Suprapubic skin (tissue), 4 donors: ENCODE measurements at regions not wholly inside any gene's neighbourhood (a gene's known extent, or its start where the extent isn't known, plus 50 kb on each side); places are given as distances from the start of the nearest gene placed in this dataset.

Experiments
- DNase-seq, 2 donors: peaks; one replicate each; pipeline ENCODE4 v3.0.0-alpha.2; 2019; ENCODE audit warnings: low spot score in 2 of 2
- H3K27ac ChIP-seq: fragments of 200-600 bp; sonication (generic); one replicate; pipeline ENCODE4 v1.5.1; 2019
- H3K27me3 ChIP-seq: fragments of 200-600 bp; sonication (generic); one replicate; pipeline ENCODE4 v1.5.1; 2019
- H3K36me3 ChIP-seq: fragments of 200-600 bp; sonication (generic); one replicate; pipeline ENCODE4 v1.5.1; 2019
- H3K4me1 ChIP-seq: fragments of 200-600 bp; sonication (generic); one replicate; pipeline ENCODE4 v1.5.1; 2019
- H3K4me3 ChIP-seq: fragments of 200-600 bp; sonication (generic); one replicate; pipeline ENCODE4 v1.5.1; 2019; ENCODE audit warnings: mild to moderate bottlenecking
- H3K9me3 ChIP-seq: fragments of 200-600 bp; sonication (generic); one replicate; pipeline ENCODE4 v1.5.1; 2019
- CTCF ChIP-seq, 2 donors: fragments of 200-600 bp in 1 of 2; fragments of 450-650 bp in 1 of 2; sonication (generic) in 1 of 2; IDR thresholded peaks; one replicate each; pipeline ENCODE4 v1.5.1; 2016 to 2019; ENCODE audit warnings: antibody characterized with exemption in 2 of 2, mild to moderate bottlenecking in 1 of 2, moderate library complexity in 1 of 2
- EP300 ChIP-seq: sonication (generic); formaldehyde crosslinking; IDR thresholded peaks from one replicate; pipeline ENCODE4 v1.6.1; 2017; ENCODE audit warnings: antibody characterized with exemption
- POLR2A ChIP-seq, 2 donors: fragments of 450-650 bp; IDR thresholded peaks; one replicate each; pipeline ENCODE4 v1.6.1; 2017; ENCODE audit warnings: antibody characterized with exemption in 2 of 2, mild to moderate bottlenecking in 2 of 2, moderate library complexity in 2 of 2
- POLR2AphosphoS5 ChIP-seq, 3 donors: sonication (generic); formaldehyde crosslinking; IDR thresholded peaks; one replicate each; pipeline ENCODE4 v1.6.1; 2017; ENCODE audit warnings: antibody characterized with exemption in 3 of 3
- WGBS: methylation state at CpG from one replicate; pipeline ENCODE4 v1.1.5; 2018; 5-methylcytosine and 5-hydroxymethylcytosine counted together

DNA sequence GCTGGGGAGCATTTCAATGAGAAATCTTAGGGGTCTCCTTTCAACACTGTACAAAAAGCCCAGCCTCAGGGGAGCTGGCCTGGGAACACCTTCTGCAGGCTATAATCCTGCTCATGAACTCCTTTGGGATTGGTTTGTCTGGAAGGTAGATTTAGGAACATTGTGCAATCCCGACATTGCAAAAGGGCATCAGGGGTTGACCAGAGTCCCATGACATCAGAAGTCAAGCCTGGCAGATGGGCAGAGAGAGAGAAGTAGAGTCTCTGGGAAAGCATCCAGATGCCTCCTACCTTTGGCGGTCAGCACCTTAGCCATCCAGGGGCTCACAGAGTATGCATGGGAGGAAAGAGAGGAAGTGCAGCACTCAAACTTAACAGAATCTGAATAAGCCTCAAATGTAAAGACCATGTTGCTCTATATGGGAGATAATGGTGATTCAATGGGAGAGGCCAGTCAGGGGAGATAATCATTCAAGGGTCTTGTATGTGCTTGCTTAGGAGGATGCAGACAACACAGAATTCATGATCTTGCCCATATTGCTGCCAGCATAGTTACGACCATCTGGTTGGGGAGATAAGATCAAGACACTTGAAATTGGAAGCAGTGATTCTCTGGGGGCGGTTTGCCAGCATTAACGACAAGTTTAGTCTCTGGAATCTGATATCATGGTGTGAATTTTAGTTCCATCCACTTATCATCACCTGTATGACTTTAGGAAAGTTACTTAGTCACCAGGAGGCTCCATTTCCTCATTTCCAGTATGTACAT is 58.3 kb upstream of the UPP2 start:
- TF ChIP-seq CTCF (IDR thresholded peaks at IDR 0.05): no peak
- no peak for TF ChIP-seq EP300
- no peak for TF ChIP-seq POLR2AphosphoS5 (IDR thresholded peaks at IDR 0.05)
- no peak for TF ChIP-seq POLR2A (IDR thresholded peaks at IDR 0.05)
- H3K27ac ChIP-seq: no peak overlapping the region

GRCh38 chr2:158042666-158043065 is 59.0 kb upstream of the UPP2 start:
- WGBS: 78% methylated on average over 6 of the region's 6 CpGs
- Histone ChIP-seq H3K27ac (no peak overlapping the region), H3K4me3 (no peak overlapping the region), H3K9me3 (no peaks in the 10 kb centered on the region), H3K27me3 (no peaks in the 10 kb centered on the region), H3K4me1 (no peaks in the 10 kb centered on the region), H3K36me3 (no peaks in the 10 kb centered on the region)
- no peak for DNase-seq
- TF ChIP-seq POLR2A (IDR thresholded peaks at IDR 0.05): no peak
- no peak for TF ChIP-seq POLR2AphosphoS5 (IDR thresholded peaks at IDR 0.05)
- TF ChIP-seq EP300: no peak
- no peak for TF ChIP-seq CTCF (IDR thresholded peaks at IDR 0.05)

More for the DNA sequence above, 58.3 kb upstream of the UPP2 start:
- no peaks in the 10 kb centered on the region for H3K9me3 ChIP-seq
- H3K4me3 ChIP-seq: no peak overlapping the region
- no peaks in the 10 kb centered on the region for H3K36me3 ChIP-seq
- DNase-seq: no peak
- 65% methylated on average over 5 of the region's 5 CpGs for WGBS
- H3K27me3 ChIP-seq: no peaks in the 10 kb centered on the region
- H3K4me1 ChIP-seq: no peaks in the 10 kb centered on the region

DNA sequence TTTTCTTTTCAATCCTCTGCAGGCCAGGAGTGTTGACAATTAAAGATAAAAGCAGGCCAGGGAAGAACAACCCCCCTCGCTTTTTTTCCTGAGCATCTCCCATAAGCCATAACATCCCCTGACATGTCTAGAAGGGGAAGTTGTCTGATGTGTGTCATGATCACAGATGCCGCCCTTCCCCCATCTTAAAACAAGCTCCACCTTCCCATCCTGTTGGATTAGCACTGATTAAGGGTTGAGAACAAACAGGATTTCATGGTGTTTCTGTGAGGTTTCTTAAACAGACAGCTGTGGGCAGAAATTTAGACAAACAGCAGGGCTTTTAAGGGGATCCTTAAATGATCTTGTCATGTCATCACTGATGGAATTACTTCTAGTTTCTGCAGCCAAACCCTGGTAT is 59.4 kb upstream of the UPP2 start:
- Histone ChIP-seq H3K9me3 (no peaks in the 10 kb centered on the region), H3K4me3 (no peak overlapping the region), H3K36me3 (no peaks in the 10 kb centered on the region), H3K27me3 (no peaks in the 10 kb centered on the region), H3K4me1 (no peaks in the 10 kb centered on the region), H3K27ac (no peak overlapping the region)
- 50% methylated on average over 2 of the region's 2 CpGs for WGBS
- no peak for DNase-seq
- no peak for TF ChIP-seq POLR2A (IDR thresholded peaks at IDR 0.05)
- no peak for TF ChIP-seq CTCF (IDR thresholded peaks at IDR 0.05)
- no peak for TF ChIP-seq EP300
- no peak for TF ChIP-seq POLR2AphosphoS5 (IDR thresholded peaks at IDR 0.05)

DNA sequence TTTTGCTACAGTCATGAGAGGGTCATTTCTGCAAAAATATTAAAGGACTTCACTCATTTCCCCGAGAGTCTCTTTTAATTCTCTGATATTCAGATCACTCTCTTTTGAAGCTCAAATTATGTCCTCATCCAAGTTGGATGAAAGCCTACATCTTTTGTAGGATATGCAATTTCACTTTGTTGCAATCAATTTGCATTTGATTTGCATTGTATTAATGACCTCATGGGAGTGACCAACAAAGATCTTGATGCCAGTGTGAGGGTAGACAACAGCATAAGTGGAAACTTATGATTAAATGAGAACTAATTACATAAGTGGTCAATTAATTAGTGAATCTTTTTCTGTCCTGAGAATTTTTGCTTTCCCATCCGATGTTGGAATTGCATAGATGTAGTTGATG is 60.3 kb upstream of the UPP2 start:
- Histone ChIP-seq H3K4me3 (no peak overlapping the region), H3K27me3 (no peaks in the 10 kb centered on the region), H3K27ac (no peak overlapping the region), H3K4me1 (no peaks in the 10 kb centered on the region), H3K36me3 (no peaks in the 10 kb centered on the region), H3K9me3 (no peaks in the 10 kb centered on the region)
- WGBS: 86% methylated on average over 2 of the region's 2 CpGs
- TF ChIP-seq EP300: no peak
- no peak for DNase-seq

GRCh38 chr2:158038901-158039300 is 62.8 kb upstream of the UPP2 start:
- H3K9me3 ChIP-seq: no peaks in the 10 kb centered on the region
- no peaks in the 10 kb centered on the region for H3K27me3 ChIP-seq
- TF ChIP-seq CTCF (IDR thresholded peaks at IDR 0.05) (no peak), POLR2AphosphoS5 (IDR thresholded peaks at IDR 0.05) (no peak)
- H3K27ac ChIP-seq: no peak overlapping the region
- DNase-seq: no peak
- H3K4me1 ChIP-seq: no peaks in the 10 kb centered on the region
- H3K36me3 ChIP-seq: no peaks in the 10 kb centered on the region
- H3K4me3 ChIP-seq: no peak overlapping the region
- WGBS: 71% methylated on average over 5 of the region's 5 CpGs
